Esophagus squamous epithelium (tissue), 4 donors: ENCODE measurements at regions not wholly inside any gene's neighbourhood (a gene's known extent, or its start where the extent isn't known, plus 50 kb on each side); places are given as distances from the start of the nearest gene placed in this dataset.

Experiments used
- POLR2A ChIP-seq, 4 donors: fragments of 450-650 bp; IDR thresholded peaks; one replicate each; pipeline ENCODE4 v1.6.1; 2017; ENCODE audit warnings: antibody characterized with exemption in 4 of 4, mild to moderate bottlenecking in 4 of 4, moderate library complexity in 3 of 4
- TF ChIP-seq, protein P1 (sequence below), 6 experiments: fragments of 450-650 bp in 4 of 6; fragments of 200-600 bp in 2 of 6; sonication (generic) in 2 of 6; IDR thresholded peaks; one replicate each; pipeline ENCODE4 v1.5.1; 2016 to 2019; ENCODE audit warnings: antibody characterized with exemption in 6 of 6, mild to moderate bottlenecking in 4 of 6, moderate library complexity in 4 of 6

DNA sequence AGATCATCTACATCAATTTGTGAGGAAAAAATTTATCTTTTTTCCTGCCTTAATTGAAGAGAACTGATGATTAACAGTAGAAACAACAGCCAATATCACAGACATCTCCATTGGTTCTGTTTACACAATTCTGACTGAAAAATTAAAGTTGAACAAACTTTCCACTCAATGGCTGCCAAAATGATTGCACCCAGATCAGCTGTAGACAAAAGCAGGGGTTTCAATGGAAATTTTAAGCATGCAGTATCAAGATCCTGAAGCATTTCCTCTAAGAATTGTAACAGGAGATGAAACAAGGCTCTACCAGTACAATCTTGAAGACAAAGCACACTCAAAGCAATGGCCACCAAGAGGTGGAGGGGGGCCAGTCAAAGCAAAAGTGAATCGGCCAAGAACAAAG lies 231.6 kb upstream of the KRR1 start:
- TF ChIP-seq, protein P1, sequence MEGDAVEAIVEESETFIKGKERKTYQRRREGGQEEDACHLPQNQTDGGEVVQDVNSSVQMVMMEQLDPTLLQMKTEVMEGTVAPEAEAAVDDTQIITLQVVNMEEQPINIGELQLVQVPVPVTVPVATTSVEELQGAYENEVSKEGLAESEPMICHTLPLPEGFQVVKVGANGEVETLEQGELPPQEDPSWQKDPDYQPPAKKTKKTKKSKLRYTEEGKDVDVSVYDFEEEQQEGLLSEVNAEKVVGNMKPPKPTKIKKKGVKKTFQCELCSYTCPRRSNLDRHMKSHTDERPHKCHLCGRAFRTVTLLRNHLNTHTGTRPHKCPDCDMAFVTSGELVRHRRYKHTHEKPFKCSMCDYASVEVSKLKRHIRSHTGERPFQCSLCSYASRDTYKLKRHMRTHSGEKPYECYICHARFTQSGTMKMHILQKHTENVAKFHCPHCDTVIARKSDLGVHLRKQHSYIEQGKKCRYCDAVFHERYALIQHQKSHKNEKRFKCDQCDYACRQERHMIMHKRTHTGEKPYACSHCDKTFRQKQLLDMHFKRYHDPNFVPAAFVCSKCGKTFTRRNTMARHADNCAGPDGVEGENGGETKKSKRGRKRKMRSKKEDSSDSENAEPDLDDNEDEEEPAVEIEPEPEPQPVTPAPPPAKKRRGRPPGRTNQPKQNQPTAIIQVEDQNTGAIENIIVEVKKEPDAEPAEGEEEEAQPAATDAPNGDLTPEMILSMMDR (IDR thresholded peaks at IDR 0.05): no peak
- no peak for TF ChIP-seq POLR2A (IDR thresholded peaks at IDR 0.05)
